IMR-90 (cell line): ENCODE measurements at regions not wholly inside any gene's neighbourhood (a gene's known extent, or its start where the extent isn't known, plus 50 kb on each side); places are given as distances from the start of the nearest gene placed in this dataset.
A peak's percentile ranks its signal among the peaks of the same experiment; 100 is the strongest.

Source experiments
- ATAC-seq: fragments of 200-7000 bp; cut with Tn5 transposase; 2 replicates; pipeline ENCODE4 v1.9.1; 2020; ENCODE audit warnings: low read depth, mild to moderate bottlenecking, moderate library complexity
- BruUV-seq: library from RNA; stranded (reverse); fragments of 400-500 nt; replicated peaks from 2 replicates; lab custom pipeline; 2021; lab: Mats Ljungman, UMichigan
- CTCF ChIA-PET: fragments of 300-600 bp; formaldehyde crosslinking; extraction: SDS; loops from one replicate; lab custom pipeline; 2021; ENCODE audit warnings: antibody characterized with exemption; lab: Yijun Ruan, JAX
- POLR2A ChIA-PET: fragments of 300-600 bp; sonication (Branson Sonifier 250); formaldehyde crosslinking; loops from one replicate; lab custom pipeline; 2022; ENCODE audit warnings: antibody characterized with exemption; ENCODE audit not compliant: unreplicated experiment; lab: Charles Lee
- DNase-seq: peaks from one replicate; pipeline ENCODE4 v3.0.0; 2013
- H2AFZ ChIP-seq: replicated peaks from 2 replicates; pipeline ENCODE3; 2013; ENCODE audit warnings: low read length, mild to moderate bottlenecking; ENCODE audit not compliant: poor library complexity
- H2AK5ac ChIP-seq: 2 replicates; pipeline ENCODE4 v1.6.1; 2013; ENCODE audit warnings: low read depth, low read length, inconsistent platforms
- H2AK9ac ChIP-seq: replicated peaks from 2 replicates; pipeline ENCODE3; 2013; ENCODE audit warnings: mild to moderate bottlenecking, low read depth, low read length, moderate library complexity; ENCODE audit not compliant: poor library complexity
- H2BK120ac ChIP-seq: 2 replicates; pipeline ENCODE4 v1.6.1; 2013; ENCODE audit warnings: low read depth, low read length, inconsistent platforms
- H2BK15ac ChIP-seq: 3 replicates; pipeline ENCODE4 v1.6.1; 2013; ENCODE audit warnings: low read depth, low read length, inconsistent platforms
- H2BK20ac ChIP-seq: 2 replicates; pipeline ENCODE4 v1.6.1; 2013; ENCODE audit warnings: low read depth, mild to moderate bottlenecking, inconsistent platforms, low read length, moderate library complexity
- H2BK5ac ChIP-seq: 2 replicates; pipeline ENCODE4 v1.6.1; 2013; ENCODE audit warnings: mild to moderate bottlenecking, low read depth, low read length, inconsistent platforms; ENCODE audit not compliant: poor library complexity, severe bottlenecking
- H3K14ac ChIP-seq: replicated peaks from 2 replicates; pipeline ENCODE4 v1.6.1; 2013; ENCODE audit warnings: low read depth, low read length, inconsistent platforms
- H3K18ac ChIP-seq: 2 replicates; pipeline ENCODE4 v1.6.1; 2013; ENCODE audit warnings: low read depth, low read length, control low read depth
- H3K23ac ChIP-seq: 2 replicates; pipeline ENCODE4 v1.6.1; 2013; ENCODE audit warnings: low read depth, low read length, inconsistent platforms
- H3K27ac ChIP-seq: 2 replicates; pipeline ENCODE4 v1.5.1; 2013; ENCODE audit warnings: mild to moderate bottlenecking, control low read depth, low read length; ENCODE audit not compliant: insufficient read depth
- H3K27me3 ChIP-seq: 2 replicates; pipeline ENCODE4 v1.6.1; 2013; ENCODE audit warnings: low read length; ENCODE audit not compliant: control insufficient read depth, insufficient read depth
- H3K36me3 ChIP-seq: 2 replicates; pipeline ENCODE4 v1.6.1; 2013; ENCODE audit warnings: low read length, mixed read lengths; ENCODE audit not compliant: control insufficient read depth, insufficient read depth
- H3K4ac ChIP-seq: 2 replicates; pipeline ENCODE4 v1.6.1; 2013; ENCODE audit warnings: low read depth, low read length, inconsistent platforms
- H3K4me1 ChIP-seq: 2 replicates; pipeline ENCODE4 v1.6.1; 2013; ENCODE audit warnings: low read length, mixed read lengths; ENCODE audit not compliant: control insufficient read depth, insufficient read depth
- H3K4me2 ChIP-seq: 2 replicates; pipeline ENCODE4 v1.6.1; 2013; ENCODE audit warnings: low read depth, mild to moderate bottlenecking, control low read depth, low read length, moderate library complexity
- H3K4me3 ChIP-seq: 2 replicates; pipeline ENCODE4 v1.5.1; 2013; ENCODE audit warnings: low read depth, mild to moderate bottlenecking, control low read depth, low read length, moderate library complexity; ENCODE audit not compliant: insufficient read depth
- H3K56ac ChIP-seq: 2 replicates; pipeline ENCODE4 v1.6.1; 2013; ENCODE audit warnings: low read length, inconsistent platforms; ENCODE audit not compliant: insufficient read depth; ENCODE audit errors: extremely low read depth
- H3K79me1 ChIP-seq, 2 experiments: 2 replicates each; pipeline ENCODE4 v1.6.1; 2013; ENCODE audit warnings: low read length in 2 of 2, inconsistent platforms in 1 of 2, low read depth in 1 of 2
- H3K9ac ChIP-seq: 2 replicates; pipeline ENCODE4 v1.6.1; 2013; ENCODE audit warnings: low read depth, low read length, control low read depth
- H3K9me1 ChIP-seq: 2 replicates; pipeline ENCODE4 v1.6.1; 2013; ENCODE audit warnings: low read length, inconsistent platforms; ENCODE audit not compliant: insufficient read depth
- H3K9me3 ChIP-seq: 2 replicates; pipeline ENCODE4 v1.6.1; 2013; ENCODE audit warnings: low read length; ENCODE audit not compliant: control insufficient read depth, insufficient read depth
- H4K20me1 ChIP-seq: 2 replicates; pipeline ENCODE4 v1.6.1; 2013; ENCODE audit warnings: low read length, inconsistent platforms; ENCODE audit not compliant: insufficient read depth
- H4K5ac ChIP-seq: 2 replicates; pipeline ENCODE4 v1.6.1; 2013; ENCODE audit warnings: mild to moderate bottlenecking, low read depth, low read length, control low read depth
- H4K8ac ChIP-seq, 2 experiments: 2 replicates each; pipeline ENCODE4 v1.6.1; 2013; ENCODE audit warnings: low read depth in 2 of 2, low read length in 2 of 2, control low read depth in 1 of 2, inconsistent platforms in 1 of 2
- H4K91ac ChIP-seq: 2 replicates; pipeline ENCODE4 v1.6.1; 2013; ENCODE audit warnings: low read depth, low read length, inconsistent platforms; ENCODE audit not compliant: insufficient read depth
- MAZ ChIP-seq: IDR thresholded peaks from 2 replicates; pipeline ENCODE4 v1.6.1; 2012; ENCODE audit warnings: low read depth, mild to moderate bottlenecking, low read length, improper control_type of control experiment, moderate library complexity, borderline replicate concordance
- POLR2A ChIP-seq: IDR thresholded peaks from 2 replicates; pipeline ENCODE4 v1.6.1; 2012; ENCODE audit warnings: mild to moderate bottlenecking, low read depth, low read length
- WGBS, 2 experiments: methylation state at CpG; one replicate each; pipeline versions ENCODE4 v1.1.5 to v1.1.7; 2013; ENCODE audit warnings: missing lambda C conversion rate in 2 of 2; ENCODE audit not compliant: insufficient read length in 1 of 2; ENCODE audit errors: extremely low coverage in 2 of 2; 5-methylcytosine and 5-hydroxymethylcytosine counted together
- dilution Hi-C: fragments of 300-500 bp; cut with HindIII; formaldehyde crosslinking; loops from one replicate; pipeline ENCODE4 v1.14.3; 2018; ENCODE audit warnings: low sequenced_read_pairs; ENCODE audit not compliant: unreplicated experiment
- in situ Hi-C: fragments of 300-500 bp; cut with MboI; formaldehyde crosslinking; loops from 3 replicates; pipeline ENCODE4 v1.14.3; 2019; ENCODE audit warnings: low sequenced_read_pairs, inconsistent platforms, mixed read lengths
- intact Hi-C: fragments of 100-400 bp; cut with micrococcal nuclease; formaldehyde crosslinking; loops from 2 replicates; pipeline ENCODE4 v1.10.0; 2022

- no peak overlapping the region for H2BK120ac ChIP-seq
- H2BK5ac ChIP-seq = no peak overlapping the region
- no peak overlapping the region for H2AK5ac ChIP-seq
- BruUV-seq = no TSS peak
- H4K8ac ChIP-seq = no peak overlapping the region
- no peaks in the 10 kb centered on the region for H3K9me1 ChIP-seq
- no peak overlapping the region for H3K23ac ChIP-seq
- H2AFZ ChIP-seq = no peak overlapping the region
- H2BK20ac ChIP-seq = no peak overlapping the region
- CTCF ChIA-PET = no interaction called here
- H3K9me3 ChIP-seq = no peaks in the 10 kb centered on the region
- no peak overlapping the region for H2AK9ac ChIP-seq
- no CpG with 5 or more reads among the region's 2 CpGs for WGBS, 2 experiments
- H3K27me3 ChIP-seq = no peaks in the 10 kb centered on the region
- in situ Hi-C loops (no loop called here), intact Hi-C loops (no loop called here), dilution Hi-C loops (no loop called here)
- no peak overlapping the region for H3K56ac ChIP-seq
- no peaks in the 10 kb centered on the region for H4K20me1 ChIP-seq
- H2BK15ac ChIP-seq = no peak overlapping the region
- H4K91ac ChIP-seq = no peak overlapping the region
- ATAC-seq (peak; percentile 74), DNase-seq (peak; percentile 4)
- POLR2A ChIA-PET = no interaction called here
- TF ChIP-seq POLR2A = no peak
- TF ChIP-seq MAZ = no peak
- no peak overlapping the region for H3K14ac ChIP-seq
- no peak overlapping the region for H3K4ac ChIP-seq
- peaks cover 2% of the 10 kb centered on the region; the same call in 1 of the 2 replicates for H3K4me1 ChIP-seq
- H4K5ac ChIP-seq = no peak overlapping the region
- peak overlapping the region; percentile 54; the same call in 1 of the 2 replicates for H3K4me2 ChIP-seq
- H3K27ac ChIP-seq = no peak overlapping the region
- no peaks in the 10 kb centered on the region for H3K36me3 ChIP-seq
- H3K79me1 ChIP-seq = peaks cover 0 to 5% of the 10 kb centered on the region in 2 experiments; a peak in 2 of 4 replicates
- H3K4me3 ChIP-seq = no peak overlapping the region
- H3K9ac ChIP-seq = no peak overlapping the region
- no peak overlapping the region for H3K18ac ChIP-seq
These were observed 239.9 kb downstream of the ZEB2 start for GRCh38 chr2:144280009-144280408.
